Bronchial epithelial cell (primary cell): ENCODE measurements at regions not wholly inside any gene's neighbourhood (a gene's known extent, or its start where the extent isn't known, plus 50 kb on each side); places are given as distances from the start of the nearest gene placed in this dataset.

ENCODE experiments used
- DNase-seq: peaks from one replicate; pipeline ENCODE4 v3.0.0-alpha.2; 2010; ENCODE audit warnings: low read depth
- FAIRE-seq: peaks from 2 replicates; lab custom pipeline; 2011; peaks lifted over from hg19 to GRCh38; lab: Jason Lieb, UNC
- H3K27me3 ChIP-seq: 2 replicates; pipeline ENCODE4 v1.5.1; 2011; ENCODE audit warnings: low read length; ENCODE audit not compliant: control insufficient read depth, insufficient read depth
- H3K36me3 ChIP-seq: 2 replicates; pipeline ENCODE4 v1.5.1; 2011; ENCODE audit warnings: low read length; ENCODE audit not compliant: control insufficient read depth, insufficient read depth
- H3K4me3 ChIP-seq: 2 replicates; pipeline ENCODE4 v1.5.1; 2011; ENCODE audit warnings: mild to moderate bottlenecking, low read depth, low read length, control low read depth
- TF ChIP-seq, protein P1 (sequence below): IDR thresholded peaks from 2 replicates; pipeline ENCODE4 v1.5.1; 2011; ENCODE audit warnings: mild to moderate bottlenecking, moderate library complexity, low read length, control low read depth, inconsistent platforms; ENCODE audit not compliant: insufficient read depth, severe bottlenecking

DNA sequence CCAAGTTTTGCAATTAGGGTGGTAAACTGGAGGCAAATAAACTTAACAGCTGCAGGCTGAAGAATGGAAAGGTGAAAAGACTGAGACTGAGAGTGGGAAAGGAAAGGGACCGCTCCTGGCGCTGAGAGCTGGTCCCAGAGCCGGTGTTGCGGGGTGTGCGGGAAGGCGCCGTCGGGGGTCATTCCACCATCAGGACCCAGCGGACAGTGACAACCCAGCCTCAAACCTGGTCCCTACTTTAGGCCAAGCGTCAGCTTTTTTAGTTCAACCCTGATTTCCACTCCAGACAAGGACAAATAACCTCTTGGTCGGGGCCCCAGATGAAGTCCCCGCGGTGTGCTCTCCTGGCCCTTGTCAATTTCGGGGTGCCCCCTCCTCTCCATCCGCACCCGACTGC, 145.8 kb upstream of the ETS2 start:
- Histone ChIP-seq H3K36me3 (no peaks in the 10 kb centered on the region), H3K4me3 (no peak overlapping the region), H3K27me3 (peaks cover 8% of the 10 kb centered on the region)
- no peak for DNase-seq
- TF ChIP-seq, protein P1, sequence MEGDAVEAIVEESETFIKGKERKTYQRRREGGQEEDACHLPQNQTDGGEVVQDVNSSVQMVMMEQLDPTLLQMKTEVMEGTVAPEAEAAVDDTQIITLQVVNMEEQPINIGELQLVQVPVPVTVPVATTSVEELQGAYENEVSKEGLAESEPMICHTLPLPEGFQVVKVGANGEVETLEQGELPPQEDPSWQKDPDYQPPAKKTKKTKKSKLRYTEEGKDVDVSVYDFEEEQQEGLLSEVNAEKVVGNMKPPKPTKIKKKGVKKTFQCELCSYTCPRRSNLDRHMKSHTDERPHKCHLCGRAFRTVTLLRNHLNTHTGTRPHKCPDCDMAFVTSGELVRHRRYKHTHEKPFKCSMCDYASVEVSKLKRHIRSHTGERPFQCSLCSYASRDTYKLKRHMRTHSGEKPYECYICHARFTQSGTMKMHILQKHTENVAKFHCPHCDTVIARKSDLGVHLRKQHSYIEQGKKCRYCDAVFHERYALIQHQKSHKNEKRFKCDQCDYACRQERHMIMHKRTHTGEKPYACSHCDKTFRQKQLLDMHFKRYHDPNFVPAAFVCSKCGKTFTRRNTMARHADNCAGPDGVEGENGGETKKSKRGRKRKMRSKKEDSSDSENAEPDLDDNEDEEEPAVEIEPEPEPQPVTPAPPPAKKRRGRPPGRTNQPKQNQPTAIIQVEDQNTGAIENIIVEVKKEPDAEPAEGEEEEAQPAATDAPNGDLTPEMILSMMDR, result no peak
- no peak for FAIRE-seq

DNA sequence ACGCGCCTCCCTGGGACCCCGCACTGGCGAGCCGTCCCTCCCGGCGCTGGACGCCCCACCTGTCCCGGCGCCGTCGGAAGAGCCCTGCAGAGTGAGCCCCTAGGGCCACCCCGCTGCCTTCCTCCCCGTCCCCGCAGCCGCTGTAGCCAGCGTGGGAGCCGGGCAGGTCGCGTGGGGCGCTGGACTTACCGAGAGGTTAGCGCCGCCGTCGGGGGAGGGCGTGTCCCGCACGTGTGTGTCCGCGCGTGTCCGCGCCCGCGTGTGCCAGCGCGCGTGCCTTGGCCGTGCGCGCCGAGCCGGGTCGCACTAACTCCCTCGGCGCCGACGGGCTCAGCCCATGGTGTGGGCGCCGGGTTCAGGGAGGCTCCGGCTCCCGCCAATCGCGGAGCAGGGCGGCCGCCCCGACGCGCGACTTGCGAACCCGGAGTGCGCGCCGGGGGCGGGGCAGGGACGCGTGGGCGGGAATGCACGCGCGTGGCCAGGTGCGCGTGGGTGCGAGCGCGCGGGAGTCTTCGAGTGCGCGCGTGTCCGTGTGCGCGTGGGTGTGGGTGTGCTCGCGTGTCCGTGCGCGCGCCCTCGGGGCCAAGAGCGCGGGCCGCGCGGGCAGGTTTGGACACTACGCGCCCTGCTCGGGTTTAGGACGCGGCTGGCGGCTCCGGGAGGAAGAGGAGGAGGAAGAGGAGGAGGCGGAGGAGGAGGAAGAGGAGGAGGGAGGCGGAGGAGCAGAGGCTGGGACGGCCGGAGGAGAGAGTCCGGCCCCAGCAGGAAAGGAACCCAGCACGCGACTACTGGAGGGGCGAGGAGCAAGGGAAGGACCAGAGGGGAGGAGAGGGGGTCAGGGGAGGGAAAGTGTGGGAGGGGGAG, 145.2 kb upstream of the ETS2 start:
- DNase-seq (no peak), FAIRE-seq (no peak)
- TF ChIP-seq, protein P1, result no peak
- Histone ChIP-seq H3K27me3 (peaks cover 6% of the 10 kb centered on the region), H3K36me3 (no peaks in the 10 kb centered on the region), H3K4me3 (peak overlapping the region; percentile 46)

DNA sequence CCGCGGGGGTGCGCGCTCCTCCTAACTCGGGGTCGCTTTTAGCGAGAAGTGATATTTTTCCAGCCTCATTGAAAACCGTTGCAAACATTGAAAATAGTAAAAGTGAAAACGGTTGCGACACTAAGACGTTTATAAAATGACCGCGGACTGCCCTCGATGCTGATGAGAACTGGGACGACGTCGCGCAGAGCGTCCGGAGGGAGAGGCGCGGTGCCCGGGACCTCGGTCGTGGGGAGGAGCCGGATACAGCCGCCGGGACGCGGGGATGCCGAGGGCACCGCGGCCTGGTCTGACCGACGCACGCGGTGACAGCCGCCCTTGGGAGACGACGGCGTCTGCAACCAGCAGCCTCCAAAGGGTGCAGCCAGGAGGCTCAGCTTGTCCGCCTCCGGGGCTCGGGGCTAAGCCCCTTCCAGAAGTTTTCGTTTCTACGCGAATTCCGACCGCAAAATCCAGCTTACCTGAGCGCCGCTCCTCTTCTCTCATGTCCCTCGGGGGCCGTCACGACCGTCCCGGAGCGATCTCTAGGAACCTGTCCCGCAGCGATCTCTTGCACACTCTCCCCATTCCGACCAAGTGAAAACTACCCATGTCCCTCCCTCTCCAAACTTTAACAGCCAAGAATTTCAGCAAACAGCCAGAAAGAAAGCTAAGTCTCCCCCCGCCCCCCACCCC, 144.4 kb upstream of the ETS2 start:
- no peaks in the 10 kb centered on the region for H3K36me3 ChIP-seq
- no peak for FAIRE-seq
- TF ChIP-seq, protein P1, result no peak
- H3K4me3 ChIP-seq, result peak overlapping the region; percentile 46
- no peak for DNase-seq
- H3K27me3 ChIP-seq, result peaks cover 6% of the 10 kb centered on the region

DNA sequence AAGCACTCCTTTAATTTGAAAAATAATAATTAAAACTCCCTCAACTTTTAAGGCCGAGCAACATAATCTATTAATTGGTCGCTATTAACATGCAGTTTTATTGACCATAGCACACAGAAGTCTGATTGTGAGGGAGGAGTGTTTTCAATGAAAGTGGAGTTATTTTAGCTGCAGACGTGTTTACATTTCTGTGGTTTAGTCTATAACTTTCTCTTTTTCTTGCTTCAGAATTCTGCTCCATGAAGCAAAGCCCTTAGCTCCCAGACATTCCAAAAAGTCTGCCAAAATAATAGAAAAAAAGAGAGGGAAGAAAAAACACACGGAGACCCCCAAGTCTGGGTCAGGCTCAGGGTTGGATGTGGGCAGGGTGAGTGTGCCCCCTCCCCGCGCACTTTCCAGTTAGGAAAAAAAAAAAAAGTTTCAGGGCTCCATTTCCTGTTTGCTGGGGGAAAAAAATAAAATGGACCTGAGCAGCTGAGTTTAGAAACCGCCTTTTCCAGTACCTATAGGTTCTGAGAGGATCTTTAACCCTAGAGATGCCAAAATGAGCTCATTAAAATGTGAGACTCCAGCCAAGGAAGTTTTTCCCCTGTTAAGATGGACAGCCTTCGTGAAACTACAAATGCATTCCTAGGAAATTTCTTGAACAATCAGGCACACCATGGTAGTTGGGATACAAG, 143.7 kb upstream of the ETS2 start:
- DNase-seq (no peak), FAIRE-seq (no peak)
- H3K36me3 ChIP-seq, result no peaks in the 10 kb centered on the region
- peaks cover 6% of the 10 kb centered on the region for H3K27me3 ChIP-seq
- TF ChIP-seq, protein P1, result no peak
- no peak overlapping the region for H3K4me3 ChIP-seq

DNA sequence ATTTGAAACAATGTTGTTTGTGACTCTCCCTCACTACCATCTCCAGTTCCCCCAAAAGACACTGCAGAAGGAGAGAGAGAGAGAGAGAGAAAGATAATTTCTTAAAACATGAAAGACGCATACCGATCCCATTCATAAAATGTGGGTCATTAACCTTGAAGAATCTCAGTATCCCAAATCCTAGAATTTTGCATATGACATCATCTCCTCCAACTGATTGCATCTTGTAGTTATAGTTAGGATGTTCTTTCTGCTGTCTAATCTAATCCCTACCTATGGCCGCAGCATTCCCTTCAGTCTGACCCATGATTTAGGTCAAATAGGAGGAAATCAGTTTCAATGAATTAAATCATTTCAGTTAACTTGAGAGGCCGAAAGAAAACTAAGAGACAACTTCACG, 142.4 kb upstream of the ETS2 start:
- FAIRE-seq (no peak), DNase-seq (no peak)
- Histone ChIP-seq H3K4me3 (no peak overlapping the region), H3K27me3 (peaks cover 4% of the 10 kb centered on the region), H3K36me3 (no peaks in the 10 kb centered on the region)
- TF ChIP-seq, protein P1, result no peak
